Right cardiac atrium (tissue), 5 donors: ENCODE measurements at regions not wholly inside any gene's neighbourhood (a gene's known extent, or its start where the extent isn't known, plus 50 kb on each side); places are given as distances from the start of the nearest gene placed in this dataset.
A peak's percentile ranks its signal among the peaks of the same experiment; 100 is the strongest.
"Not testable (repeated sequence)": the region's sequence is repeated elsewhere in the genome, so short reads cannot be mapped to it uniquely, and the experiment has no call there.

Experiments used
- ATAC-seq, 2 donors: fragments of 200-7000 bp; cut with Tn5 transposase; one replicate each; pipeline versions ENCODE4 v1.8.0 to v1.9.1; 2020; ENCODE audit warnings: moderate library complexity in 2 of 2, mild to moderate bottlenecking in 1 of 2
- DNase-seq, 3 donors: peaks; one replicate each; pipeline ENCODE4 v3.0.0-alpha.2; 2020
- H3K27ac ChIP-seq: one replicate; pipeline ENCODE4 v1.5.1; 2013; ENCODE audit warnings: mild to moderate bottlenecking, low read length, control low read depth, moderate library complexity
- H3K27me3 ChIP-seq: one replicate; pipeline ENCODE4 v1.6.1; 2013; ENCODE audit not compliant: control insufficient read depth, insufficient read depth
- H3K4me1 ChIP-seq: one replicate; pipeline ENCODE4 v1.6.1; 2013; ENCODE audit warnings: low read length; ENCODE audit not compliant: control insufficient read depth, insufficient read depth
- H3K4me3 ChIP-seq: one replicate; pipeline ENCODE4 v1.5.1; 2013; ENCODE audit warnings: low read length, control low read depth
- H3K9me3 ChIP-seq: one replicate; pipeline ENCODE4 v1.6.1; 2013; ENCODE audit warnings: low read length; ENCODE audit not compliant: control insufficient read depth
- WGBS: extraction: QIAGEN DNeasy Blood & Tissue Kit; methylation state at CpG from one replicate; pipeline ENCODE4 v1.1.7; 2013; 5-methylcytosine and 5-hydroxymethylcytosine counted together
- intact Hi-C, 4 donors: fragments of 100-400 bp; cut with DNase I; formaldehyde crosslinking; loops; one replicate each; pipeline versions ENCODE4 v1.11.0 to v1.14.0; 2022 to 2023
- donor health status: healthy with polysubstance abuse.
- donor health status: DM: no; HTN: yes; CAD: no.
- donor health status: DM: no; HTN: no; CAD: no.
- donor health status: DM: no; HTN: yes; CAD: no; lungs with severe emphysema.
- donor health status: DM: yes; HTN: yes; CAD: no.

DNA sequence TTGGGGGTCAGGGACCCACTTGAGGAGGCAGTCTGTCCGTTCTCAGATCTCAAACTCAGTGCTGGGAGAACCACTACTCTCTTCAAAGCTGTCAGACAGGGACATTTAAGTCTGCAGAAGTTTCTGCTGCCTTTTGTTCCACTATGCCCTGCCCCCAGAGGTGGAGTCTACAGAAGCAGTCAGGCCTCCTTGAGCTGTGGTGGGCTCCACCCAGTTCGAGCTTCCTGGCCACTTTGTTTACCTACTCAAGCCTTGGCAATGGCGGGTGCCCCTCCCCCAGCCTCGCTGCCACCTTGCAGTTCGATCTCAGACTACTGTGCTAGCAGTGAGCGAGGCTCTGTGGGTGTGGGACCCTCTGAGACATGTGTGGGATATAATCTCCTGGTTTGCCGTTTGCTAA lies 122.7 kb downstream of the GPR65 start:
- H3K4me1 ChIP-seq, DNase-seq, H3K4me3 ChIP-seq, H3K27ac ChIP-seq, H3K27me3 ChIP-seq, ATAC-seq, H3K9me3 ChIP-seq, intact Hi-C loops: not testable (repeated sequence)
- 76% methylated on average over 7 of the region's 7 CpGs for WGBS

DNA sequence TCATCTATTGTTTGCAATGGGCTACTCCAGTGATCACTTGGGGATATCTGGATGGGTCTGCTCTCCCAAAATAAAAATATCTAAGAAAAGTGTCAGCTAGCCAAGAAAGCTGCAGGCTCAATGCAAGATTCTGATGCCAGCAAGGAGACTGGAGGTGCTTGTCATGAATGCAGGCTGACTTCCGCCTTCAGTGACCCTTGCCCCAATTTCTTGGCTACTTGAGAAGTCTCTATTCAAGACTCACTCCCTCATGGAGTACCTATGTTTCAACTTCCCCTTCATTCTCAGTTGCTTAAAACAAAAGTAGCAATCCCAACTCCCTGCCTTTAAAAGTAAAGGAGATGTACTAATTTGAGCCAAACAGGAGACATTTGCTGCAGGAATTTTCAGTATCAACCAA lies 123.9 kb downstream of the GPR65 start:
- H3K4me1 ChIP-seq = no peaks in the 10 kb centered on the region
- H3K9me3 ChIP-seq = no peaks in the 10 kb centered on the region
- DNase-seq (no peak), ATAC-seq (no peak)
- no peak overlapping the region for H3K4me3 ChIP-seq
- no peaks in the 10 kb centered on the region for H3K27me3 ChIP-seq
- 64% methylated on average over 1 of the region's 1 CpG for WGBS
- H3K27ac ChIP-seq = no peak overlapping the region
- intact Hi-C loops = no loop called here

DNA sequence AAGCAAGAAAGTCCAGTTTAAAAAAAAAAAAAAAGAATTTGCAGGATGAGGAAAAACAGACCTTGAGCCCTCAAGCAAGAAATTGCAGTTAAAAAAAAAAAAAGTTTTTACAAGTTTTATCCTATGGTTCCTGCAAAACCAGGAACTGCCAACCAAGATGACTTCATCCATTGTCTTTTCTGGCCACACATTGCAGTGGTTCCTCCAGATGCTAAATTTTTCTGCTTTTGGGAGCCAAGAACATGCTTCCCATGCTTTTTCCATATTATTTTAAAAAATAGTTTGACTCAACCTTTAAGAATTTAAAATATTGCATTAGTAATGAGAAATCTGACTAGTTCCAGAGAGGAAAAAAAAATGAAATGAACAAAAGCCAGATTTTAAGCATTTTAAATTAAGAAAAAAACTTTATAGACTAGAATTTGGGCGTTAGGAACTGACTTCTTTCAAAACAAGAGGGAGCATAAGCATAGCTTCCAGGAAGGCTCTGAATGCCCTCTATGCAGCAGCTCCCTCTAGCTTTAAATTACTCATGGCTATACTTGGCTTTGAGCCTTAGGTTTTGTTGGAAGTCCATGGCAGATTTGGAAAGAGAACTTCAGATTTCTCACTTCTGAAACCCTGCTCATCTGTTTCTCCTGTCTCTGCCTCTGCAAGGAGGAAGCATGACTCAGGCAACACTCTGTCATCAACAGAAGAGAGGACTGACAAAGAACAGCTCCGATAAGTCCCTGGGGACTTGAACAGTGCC lies 124.5 kb downstream of the GPR65 start:
- H3K4me1 ChIP-seq = no peaks in the 10 kb centered on the region
- intact Hi-C loops = no loop called here
- no peak overlapping the region for H3K4me3 ChIP-seq
- no peak for DNase-seq
- peak; percentile 71 to 83 for ATAC-seq
- 19% methylated on average over 2 of the region's 2 CpGs for WGBS
- H3K27ac ChIP-seq = no peak overlapping the region
- H3K27me3 ChIP-seq = no peaks in the 10 kb centered on the region
- H3K9me3 ChIP-seq = no peaks in the 10 kb centered on the region

DNA sequence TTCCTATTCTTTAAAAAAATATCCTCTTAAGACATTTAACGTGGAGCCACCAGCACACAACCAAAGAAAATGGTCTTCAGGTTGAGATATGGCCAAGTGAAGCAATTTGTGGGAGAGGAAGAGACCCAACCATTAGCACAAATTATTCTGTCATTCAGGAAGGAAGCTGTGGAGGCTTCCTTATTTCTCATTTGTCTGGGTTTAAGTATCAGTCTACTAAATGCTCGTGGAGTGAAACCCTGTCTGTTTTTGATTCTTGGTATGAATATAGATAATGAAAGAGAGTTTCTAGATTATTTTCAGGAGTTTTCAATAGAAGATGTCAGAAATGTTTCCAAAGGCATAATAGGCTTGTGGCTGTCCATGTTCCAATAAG lies 125.1 kb downstream of the GPR65 start:
- Histone ChIP-seq H3K27ac (no peak overlapping the region), H3K9me3 (no peaks in the 10 kb centered on the region), H3K4me3 (no peak overlapping the region), H3K4me1 (no peaks in the 10 kb centered on the region), H3K27me3 (no peaks in the 10 kb centered on the region)
- 13% methylated on average over 2 of the region's 2 CpGs for WGBS
- ATAC-seq (peak in 1 of 2 donors; percentile 16), DNase-seq (no peak)
- intact Hi-C loops = no loop called here
